Esophagus squamous epithelium (tissue), 5 donors: ENCODE measurements at regions not wholly inside any gene's neighbourhood (a gene's known extent, or its start where the extent isn't known, plus 50 kb on each side); places are given as distances from the start of the nearest gene placed in this dataset.
"Not testable (repeated sequence)": the region's sequence is repeated elsewhere in the genome, so short reads cannot be mapped to it uniquely, and the experiment has no call there.

Experiments
- DNase-seq: peaks from one replicate; lab custom pipeline; 2025; lab: John Stamatoyannopoulos, UW
- H3K27ac ChIP-seq, 4 donors: fragments of 200-600 bp; sonication (generic); one replicate each; pipeline ENCODE4 v1.5.1; 2016 to 2019; ENCODE audit warnings: mild to moderate bottlenecking in 1 of 4
- H3K27me3 ChIP-seq, 4 donors: fragments of 200-600 bp; sonication (generic); 1 replicate in 3 of 4; 2 replicates in 1 of 4; pipeline versions ENCODE4 v1.5.1 to v1.6.0; 2017 to 2021; ENCODE audit warnings: antibody characterized with exemption in 1 of 4
- H3K36me3 ChIP-seq, 3 donors: fragments of 200-600 bp; sonication (generic); one replicate each; pipeline ENCODE4 v1.5.1; 2016 to 2019
- H3K4me1 ChIP-seq, 3 donors: fragments of 200-600 bp; sonication (generic); one replicate each; pipeline ENCODE4 v1.5.1; 2017 to 2019
- H3K4me3 ChIP-seq, 4 donors: fragments of 200-600 bp; sonication (generic); 1 replicate in 3 of 4; 2 replicates in 1 of 4; pipeline ENCODE4 v1.5.1; 2016 to 2019; ENCODE audit warnings: mild to moderate bottlenecking in 2 of 4, moderate library complexity in 1 of 4
- H3K9me3 ChIP-seq, 3 donors: fragments of 200-600 bp; sonication (generic); one replicate each; pipeline ENCODE4 v1.5.1; 2016 to 2019
- POLR2A ChIP-seq, 4 donors: fragments of 450-650 bp; IDR thresholded peaks; one replicate each; pipeline ENCODE4 v1.6.1; 2017; ENCODE audit warnings: antibody characterized with exemption in 4 of 4, mild to moderate bottlenecking in 4 of 4, moderate library complexity in 3 of 4
- WGBS, 2 donors: methylation state at CpG; one replicate each; pipeline ENCODE4 v1.1.5; 2018; 5-methylcytosine and 5-hydroxymethylcytosine counted together
- intact Hi-C: fragments of 100-400 bp; cut with DNase I; formaldehyde crosslinking; loops from one replicate; pipeline ENCODE4 v1.15.0; 2022
- TF ChIP-seq, protein P1 (sequence below), 6 experiments: fragments of 450-650 bp in 4 of 6; fragments of 200-600 bp in 2 of 6; sonication (generic) in 2 of 6; IDR thresholded peaks; one replicate each; pipeline ENCODE4 v1.5.1; 2016 to 2019; ENCODE audit warnings: antibody characterized with exemption in 6 of 6, mild to moderate bottlenecking in 4 of 6, moderate library complexity in 4 of 6
- donor health status: DM: yes; HTN: yes; CAD: no.

- intact Hi-C loops, result no loop called here
- Histone ChIP-seq H3K9me3 (no peaks in the 10 kb centered on the region), H3K4me1 (no peaks in the 10 kb centered on the region), H3K27me3 (no peaks in the 10 kb centered on the region), H3K27ac (no peak overlapping the region), H3K36me3 (no peaks in the 10 kb centered on the region), H3K4me3 (no peak overlapping the region)
- DNase-seq, result no peak
- 36 to 56% methylated on average over 1 of the region's 1 CpG for WGBS, 2 donors
- TF ChIP-seq POLR2A (IDR thresholded peaks at IDR 0.05), result no peak
- TF ChIP-seq, protein P1, sequence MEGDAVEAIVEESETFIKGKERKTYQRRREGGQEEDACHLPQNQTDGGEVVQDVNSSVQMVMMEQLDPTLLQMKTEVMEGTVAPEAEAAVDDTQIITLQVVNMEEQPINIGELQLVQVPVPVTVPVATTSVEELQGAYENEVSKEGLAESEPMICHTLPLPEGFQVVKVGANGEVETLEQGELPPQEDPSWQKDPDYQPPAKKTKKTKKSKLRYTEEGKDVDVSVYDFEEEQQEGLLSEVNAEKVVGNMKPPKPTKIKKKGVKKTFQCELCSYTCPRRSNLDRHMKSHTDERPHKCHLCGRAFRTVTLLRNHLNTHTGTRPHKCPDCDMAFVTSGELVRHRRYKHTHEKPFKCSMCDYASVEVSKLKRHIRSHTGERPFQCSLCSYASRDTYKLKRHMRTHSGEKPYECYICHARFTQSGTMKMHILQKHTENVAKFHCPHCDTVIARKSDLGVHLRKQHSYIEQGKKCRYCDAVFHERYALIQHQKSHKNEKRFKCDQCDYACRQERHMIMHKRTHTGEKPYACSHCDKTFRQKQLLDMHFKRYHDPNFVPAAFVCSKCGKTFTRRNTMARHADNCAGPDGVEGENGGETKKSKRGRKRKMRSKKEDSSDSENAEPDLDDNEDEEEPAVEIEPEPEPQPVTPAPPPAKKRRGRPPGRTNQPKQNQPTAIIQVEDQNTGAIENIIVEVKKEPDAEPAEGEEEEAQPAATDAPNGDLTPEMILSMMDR (IDR thresholded peaks at IDR 0.05), result no peak
These were observed 398.9 kb upstream of the PCSK5 start for GRCh38 chr9:75491533-75491932.

DNA sequence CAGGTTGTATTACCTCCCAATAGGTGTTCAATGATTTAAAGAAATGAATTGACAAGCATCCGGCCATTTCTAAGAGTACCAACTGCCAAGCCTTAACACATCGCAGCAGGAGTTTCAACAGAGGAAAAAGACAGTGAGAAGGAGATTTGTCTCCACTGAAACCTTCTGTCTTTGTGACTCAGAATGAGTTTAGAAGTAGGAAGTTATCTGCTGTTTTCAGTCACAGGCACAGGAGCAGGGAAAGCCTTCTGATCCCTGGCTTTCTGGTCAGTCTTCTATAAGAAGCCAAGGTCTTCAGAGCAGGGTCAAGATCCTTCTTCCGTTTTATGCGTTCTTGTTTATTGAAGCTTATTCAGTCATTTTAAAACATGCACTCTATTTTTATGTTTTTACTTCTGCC lies 390.7 kb upstream of the PCSK5 start:
- intact Hi-C loops, result no loop called here
- Histone ChIP-seq H3K4me1 (no peaks in the 10 kb centered on the region), H3K9me3 (no peaks in the 10 kb centered on the region), H3K36me3 (no peaks in the 10 kb centered on the region), H3K27ac (no peak overlapping the region), H3K4me3 (no peak overlapping the region), H3K27me3 (no peaks in the 10 kb centered on the region)
- no peak for DNase-seq
- WGBS, 2 donors, result 75 to 77% methylated on average over 4 of the region's 4 CpGs
- TF ChIP-seq, protein P1 (IDR thresholded peaks at IDR 0.05), result no peak
- no peak for TF ChIP-seq POLR2A (IDR thresholded peaks at IDR 0.05)

GRCh38 chr9:75500479-75500878 lies 390.0 kb upstream of the PCSK5 start:
- intact Hi-C loops, result no loop called here
- Histone ChIP-seq H3K27ac (no peak overlapping the region), H3K4me3 (no peak overlapping the region), H3K27me3 (no peaks in the 10 kb centered on the region), H3K9me3 (no peaks in the 10 kb centered on the region), H3K4me1 (no peaks in the 10 kb centered on the region), H3K36me3 (no peaks in the 10 kb centered on the region)
- no peak for TF ChIP-seq POLR2A (IDR thresholded peaks at IDR 0.05)
- TF ChIP-seq, protein P1 (IDR thresholded peaks at IDR 0.05), result no peak
- WGBS, 2 donors, result 0 to 26% methylated on average over 2 of the region's 2 CpGs
- DNase-seq, result no peak

DNA sequence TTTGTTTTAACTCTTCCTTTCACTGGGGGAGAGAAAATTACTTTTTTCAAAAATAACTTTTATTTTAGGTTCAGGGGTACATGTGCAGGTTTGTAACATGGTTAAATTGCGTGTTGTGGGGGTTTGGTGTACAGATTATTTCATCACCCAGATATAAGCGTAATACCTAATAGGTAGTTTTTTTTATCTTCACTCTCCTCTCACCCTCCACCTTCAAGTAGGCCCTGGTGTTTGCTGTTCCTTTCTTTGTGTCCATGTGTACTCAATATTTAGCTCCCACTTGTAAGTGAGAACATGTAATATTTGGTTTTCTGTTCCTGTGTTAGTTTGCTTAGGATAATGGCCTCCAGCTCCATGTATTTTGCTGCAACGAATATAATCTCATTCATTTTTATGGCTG lies 389.5 kb upstream of the PCSK5 start:
- H3K9me3 ChIP-seq, H3K27me3 ChIP-seq, H3K36me3 ChIP-seq, H3K4me1 ChIP-seq, intact Hi-C loops, DNase-seq, H3K4me3 ChIP-seq, H3K27ac ChIP-seq: not testable (repeated sequence)
- 49 to 64% methylated on average over 3 of the region's 3 CpGs for WGBS, 2 donors

GRCh38 chr9:75504721-75505120 lies 385.8 kb upstream of the PCSK5 start:
- DNase-seq, result no peak
- Histone ChIP-seq H3K27ac (no peak overlapping the region), H3K9me3 (no peaks in the 10 kb centered on the region), H3K4me1 (no peaks in the 10 kb centered on the region), H3K4me3 (no peak overlapping the region), H3K27me3 (no peaks in the 10 kb centered on the region), H3K36me3 (no peaks in the 10 kb centered on the region)
- TF ChIP-seq, protein P1 (IDR thresholded peaks at IDR 0.05), result no peak
- TF ChIP-seq POLR2A (IDR thresholded peaks at IDR 0.05), result no peak
- intact Hi-C loops, result no loop called here

DNA sequence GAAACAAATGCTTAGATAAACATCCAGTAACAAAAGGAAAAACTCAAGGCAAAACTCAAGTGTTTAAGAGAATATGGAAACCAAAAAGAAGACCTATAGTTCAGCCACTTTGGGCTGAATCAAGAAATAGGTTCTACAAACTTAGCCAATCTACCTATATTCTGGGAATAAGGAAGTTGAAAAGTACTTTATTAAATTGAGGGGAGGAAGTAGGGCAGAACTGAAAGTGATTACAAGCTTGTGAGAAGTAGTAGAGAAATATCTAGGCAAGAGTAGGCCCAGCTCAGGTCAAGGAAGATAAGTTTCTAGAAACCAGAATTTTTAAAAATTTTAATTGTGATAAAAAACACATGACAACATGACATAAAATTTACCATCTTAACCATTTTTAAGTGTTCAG lies 384.8 kb upstream of the PCSK5 start:
- Histone ChIP-seq H3K27ac (no peak overlapping the region), H3K4me1 (no peaks in the 10 kb centered on the region), H3K27me3 (no peaks in the 10 kb centered on the region), H3K36me3 (no peaks in the 10 kb centered on the region), H3K9me3 (no peaks in the 10 kb centered on the region), H3K4me3 (no peak overlapping the region)
- no peak for DNase-seq
- TF ChIP-seq, protein P1 (IDR thresholded peaks at IDR 0.05), result no peak
- TF ChIP-seq POLR2A (IDR thresholded peaks at IDR 0.05), result no peak
- intact Hi-C loops, result no loop called here
